SU-DHL-6 (cell line): ENCODE measurements at regions not wholly inside any gene's neighbourhood (a gene's known extent, or its start where the extent isn't known, plus 50 kb on each side); places are given as distances from the start of the nearest gene placed in this dataset.

ENCODE experiments used
- H2AFZ ChIP-seq: fragments of 200-600 bp; sonication (generic); 2 replicates; pipeline ENCODE4 v1.6.1; 2014; ENCODE audit warnings: low read depth, mild to moderate bottlenecking, moderate library complexity, mixed read lengths, antibody characterized with exemption, low read length; ENCODE audit not compliant: severe bottlenecking
- H3F3A ChIP-seq: fragments of 200-600 bp; shearing (Covaris generic); 2 replicates; pipeline ENCODE4 v1.6.0; 2016; ENCODE audit warnings: antibody characterized with exemption, mild to moderate bottlenecking; ENCODE audit not compliant: insufficient read depth
- H3K27ac ChIP-seq: fragments of 200-600 bp; sonication (generic); 2 replicates; pipeline ENCODE4 v1.5.1; 2016; ENCODE audit warnings: low read depth, mild to moderate bottlenecking, low read length, moderate library complexity, mixed read lengths
- H3K27me3 ChIP-seq: fragments of 200-600 bp; sonication (generic), shearing (Covaris generic); 2 replicates; pipeline ENCODE4 v1.6.0; 2014; ENCODE audit warnings: mild to moderate bottlenecking, low read length
- H3K36me3 ChIP-seq: fragments of 200-600 bp; sonication (generic); 2 replicates; pipeline ENCODE4 v1.6.1; 2014; ENCODE audit warnings: mild to moderate bottlenecking, low read length, mixed read lengths
- H3K4me2 ChIP-seq: fragments of 300-600, 200-600 bp; shearing (Covaris generic), sonication (generic); 2 replicates; pipeline ENCODE4 v1.6.0; 2014; ENCODE audit warnings: low read length, low read depth, mild to moderate bottlenecking; ENCODE audit not compliant: poor library complexity, severe bottlenecking
- H3K4me3 ChIP-seq: fragments of 200-600 bp; sonication (generic); 2 replicates; pipeline ENCODE4 v1.5.1; 2014; ENCODE audit warnings: antibody characterized with exemption, low read length, mild to moderate bottlenecking, mixed read lengths; ENCODE audit not compliant: insufficient read depth, poor library complexity, severe bottlenecking
- H3K79me2 ChIP-seq: fragments of 200-600 bp; sonication (generic); 2 replicates; pipeline ENCODE4 v1.6.1; 2014; ENCODE audit warnings: mild to moderate bottlenecking, low read length, moderate library complexity; ENCODE audit not compliant: insufficient read depth
- H3K9ac ChIP-seq: fragments of 200-600 bp; sonication (generic); 2 replicates; pipeline ENCODE4 v1.7.0; 2014; ENCODE audit warnings: mild to moderate bottlenecking, low read length
- H3K9me2 ChIP-seq: fragments of 200-600 bp; sonication (generic); replicated peaks from 2 replicates; pipeline ENCODE4 v1.6.1; 2014; ENCODE audit warnings: low read length; ENCODE audit not compliant: insufficient read depth
- H3K9me3 ChIP-seq: fragments of 200-600 bp; sonication (generic); 2 replicates; pipeline ENCODE4 v1.6.1; 2014; ENCODE audit warnings: low read length, mixed read lengths; ENCODE audit not compliant: insufficient read depth
- H4K20me1 ChIP-seq: fragments of 200-600 bp; sonication (generic); 2 replicates; pipeline ENCODE4 v1.6.1; 2014; ENCODE audit warnings: low read depth, mild to moderate bottlenecking, antibody characterized with exemption, low read length, moderate library complexity, mixed read lengths
- EZH2phosphoT487 ChIP-seq: fragments of 200-600 bp; sonication (generic), shearing (Covaris generic); conservative IDR thresholded peaks from 2 replicates; pipeline ENCODE4 v1.6.1; 2018; ENCODE audit warnings: mild to moderate bottlenecking, antibody characterized with exemption, low read length, moderate library complexity, mixed read lengths
- TF ChIP-seq, protein P1 (sequence below): fragments of 200-600 bp; sonication (generic); IDR thresholded peaks from one replicate; pipeline ENCODE4 v1.5.1; 2017; ENCODE audit warnings: antibody characterized with exemption, mild to moderate bottlenecking, low read length, moderate library complexity; ENCODE audit not compliant: insufficient read depth, poor library complexity, severe bottlenecking

DNA sequence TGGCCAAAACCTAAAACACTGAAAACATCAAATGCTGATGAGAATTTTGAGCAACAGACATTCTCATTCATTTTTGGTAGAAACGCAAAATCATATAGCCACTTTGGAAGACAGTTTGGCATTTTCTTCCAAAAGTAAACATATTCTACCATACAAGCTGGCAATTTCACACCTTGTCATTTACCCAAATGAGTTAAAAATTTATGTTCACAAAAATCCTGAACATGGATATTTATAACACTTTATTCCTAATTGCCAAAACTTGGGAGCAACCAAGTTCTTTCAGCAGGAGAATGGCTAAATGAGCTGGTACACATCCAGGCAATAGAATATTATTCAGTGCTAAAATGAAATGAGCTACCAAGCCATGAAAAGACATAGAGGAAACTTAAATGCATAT, 1270.1 kb upstream of the ACO1 start:
- Histone ChIP-seq H3K9me3 (no peaks in the 10 kb centered on the region), H2AFZ (no peak overlapping the region), H3K9me2 (0 out of 2 replicates have a peak, but pooled peaks cover 3% of the 10 kb centered on the region), H3K4me3 (no peak overlapping the region), H3F3A (no peaks in the 10 kb centered on the region), H3K4me2 (no peak overlapping the region), H3K79me2 (no peaks in the 10 kb centered on the region), H3K9ac (no peak overlapping the region), H3K27ac (no peak overlapping the region), H4K20me1 (no peaks in the 10 kb centered on the region), H3K27me3 (no peaks in the 10 kb centered on the region), H3K36me3 (no peaks in the 10 kb centered on the region)
- TF ChIP-seq, protein P1, sequence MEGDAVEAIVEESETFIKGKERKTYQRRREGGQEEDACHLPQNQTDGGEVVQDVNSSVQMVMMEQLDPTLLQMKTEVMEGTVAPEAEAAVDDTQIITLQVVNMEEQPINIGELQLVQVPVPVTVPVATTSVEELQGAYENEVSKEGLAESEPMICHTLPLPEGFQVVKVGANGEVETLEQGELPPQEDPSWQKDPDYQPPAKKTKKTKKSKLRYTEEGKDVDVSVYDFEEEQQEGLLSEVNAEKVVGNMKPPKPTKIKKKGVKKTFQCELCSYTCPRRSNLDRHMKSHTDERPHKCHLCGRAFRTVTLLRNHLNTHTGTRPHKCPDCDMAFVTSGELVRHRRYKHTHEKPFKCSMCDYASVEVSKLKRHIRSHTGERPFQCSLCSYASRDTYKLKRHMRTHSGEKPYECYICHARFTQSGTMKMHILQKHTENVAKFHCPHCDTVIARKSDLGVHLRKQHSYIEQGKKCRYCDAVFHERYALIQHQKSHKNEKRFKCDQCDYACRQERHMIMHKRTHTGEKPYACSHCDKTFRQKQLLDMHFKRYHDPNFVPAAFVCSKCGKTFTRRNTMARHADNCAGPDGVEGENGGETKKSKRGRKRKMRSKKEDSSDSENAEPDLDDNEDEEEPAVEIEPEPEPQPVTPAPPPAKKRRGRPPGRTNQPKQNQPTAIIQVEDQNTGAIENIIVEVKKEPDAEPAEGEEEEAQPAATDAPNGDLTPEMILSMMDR: no peak
- no peak for TF ChIP-seq EZH2phosphoT487

DNA sequence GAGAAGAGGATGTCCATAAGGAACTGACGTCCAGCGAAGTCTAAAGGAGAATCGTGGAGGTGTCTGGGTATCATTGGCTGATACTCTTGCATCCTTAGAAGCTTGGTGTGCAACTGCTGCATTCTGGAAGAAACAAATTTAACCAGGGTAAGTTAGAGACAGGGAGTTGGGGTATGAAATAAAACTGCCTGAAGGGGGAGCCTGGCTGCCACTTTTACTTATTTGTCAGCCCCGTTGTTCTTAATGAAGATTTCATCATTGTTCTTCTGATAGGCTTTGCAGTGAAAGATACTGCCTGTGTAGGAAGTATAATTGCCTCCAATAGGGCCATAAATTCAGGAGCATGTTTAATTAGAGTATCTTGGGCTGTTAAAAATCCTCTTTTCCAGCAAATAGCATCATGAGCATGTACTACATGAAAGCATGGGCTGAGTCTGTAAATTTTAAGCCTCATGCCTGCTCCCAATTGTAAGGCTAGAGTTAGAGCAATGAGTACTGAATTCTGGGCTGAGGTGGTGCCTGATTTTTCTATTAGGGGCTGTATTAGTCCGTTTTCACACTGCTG, 1264.5 kb upstream of the ACO1 start:
- TF ChIP-seq, protein P1: peak; percentile 18
- no peak for TF ChIP-seq EZH2phosphoT487
- Histone ChIP-seq H3F3A (no peaks in the 10 kb centered on the region), H3K4me2 (no peak overlapping the region), H3K79me2 (no peaks in the 10 kb centered on the region), H3K9ac (no peak overlapping the region), H3K9me3 (no peaks in the 10 kb centered on the region), H3K27me3 (no peaks in the 10 kb centered on the region), H3K27ac (no peak overlapping the region), H4K20me1 (no peaks in the 10 kb centered on the region), H3K36me3 (no peaks in the 10 kb centered on the region), H3K9me2 (no peaks in the 10 kb centered on the region), H2AFZ (no peak overlapping the region), H3K4me3 (no peak overlapping the region)

DNA sequence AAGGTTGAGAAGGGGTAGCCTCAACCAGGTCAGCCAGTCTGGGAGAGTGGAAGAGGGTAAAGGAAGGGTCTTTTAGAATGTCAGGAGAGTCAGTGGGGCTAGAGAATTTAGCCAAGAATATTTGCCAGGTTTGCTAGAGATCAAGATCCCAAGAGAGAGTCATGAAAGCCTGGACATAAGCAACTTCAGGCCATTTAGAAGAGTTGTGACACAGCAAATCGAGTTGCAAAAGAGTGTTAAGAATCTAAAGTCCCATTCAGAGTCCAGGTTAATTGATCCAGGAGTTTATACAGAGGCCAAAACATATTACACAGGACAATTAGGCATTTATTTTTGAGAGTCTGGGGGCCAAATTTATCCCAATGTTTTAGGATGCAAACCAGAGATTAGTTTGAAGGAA, 1260.1 kb upstream of the ACO1 start:
- H4K20me1 ChIP-seq: no peaks in the 10 kb centered on the region
- H3K27me3 ChIP-seq: no peaks in the 10 kb centered on the region

More for the DNA sequence above, 1260.1 kb upstream of the ACO1 start:
- H3K27ac ChIP-seq: no peak overlapping the region
- TF ChIP-seq, protein P1: no peak
- no peak for TF ChIP-seq EZH2phosphoT487
- H3K79me2 ChIP-seq: no peaks in the 10 kb centered on the region
- no peak overlapping the region for H3K9ac ChIP-seq
- no peak overlapping the region for H3K4me2 ChIP-seq
- H3K4me3 ChIP-seq: no peak overlapping the region
- no peaks in the 10 kb centered on the region for H3K9me3 ChIP-seq
- no peaks in the 10 kb centered on the region for H3K9me2 ChIP-seq
- no peak overlapping the region for H2AFZ ChIP-seq
- H3F3A ChIP-seq: no peaks in the 10 kb centered on the region
- H3K36me3 ChIP-seq: no peaks in the 10 kb centered on the region
